8988T (cell line): ENCODE measurements at regions not wholly inside any gene's neighbourhood (a gene's known extent, or its start where the extent isn't known, plus 50 kb on each side); places are given as distances from the start of the nearest gene placed in this dataset.

Source experiments
- DNase-seq: peaks from one replicate; pipeline ENCODE4 v3.0.0; 2011

DNA sequence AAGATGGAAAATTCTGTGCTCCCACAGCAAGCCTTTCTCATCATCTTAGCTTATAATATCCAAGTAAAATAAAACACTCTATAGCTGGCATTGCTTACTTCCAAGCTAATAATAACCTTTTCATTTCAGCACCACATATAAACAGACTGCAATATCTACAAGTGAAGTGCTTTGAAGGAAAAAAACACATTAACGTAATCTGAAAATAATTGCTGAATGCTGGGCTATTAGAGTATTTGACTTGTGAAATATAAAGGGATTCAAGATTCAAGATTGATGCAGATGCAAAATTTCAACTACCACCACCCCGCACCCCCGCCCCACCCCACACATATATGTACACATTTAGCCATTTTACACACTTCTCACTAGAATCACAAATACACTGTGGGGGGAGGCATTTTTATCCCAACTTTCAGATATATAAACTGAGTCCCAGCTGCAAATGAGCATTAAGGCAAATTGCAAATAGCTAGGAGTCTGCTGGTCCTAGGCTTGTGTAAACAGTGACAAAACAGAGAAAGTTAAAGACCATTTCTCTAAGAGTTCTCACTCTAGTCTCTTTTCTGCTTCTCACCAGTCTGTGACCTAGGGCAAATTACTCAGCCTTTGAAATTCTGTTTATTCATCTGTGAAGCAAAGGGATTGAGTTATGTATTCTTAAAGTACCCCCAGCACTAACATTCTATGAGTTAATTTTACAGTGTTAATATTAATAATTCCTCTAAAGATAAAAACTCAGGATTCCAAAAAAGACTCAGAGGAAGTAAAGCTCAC is 489.4 kb downstream of the PRELID2 start:
- DNase-seq: no peak

DNA sequence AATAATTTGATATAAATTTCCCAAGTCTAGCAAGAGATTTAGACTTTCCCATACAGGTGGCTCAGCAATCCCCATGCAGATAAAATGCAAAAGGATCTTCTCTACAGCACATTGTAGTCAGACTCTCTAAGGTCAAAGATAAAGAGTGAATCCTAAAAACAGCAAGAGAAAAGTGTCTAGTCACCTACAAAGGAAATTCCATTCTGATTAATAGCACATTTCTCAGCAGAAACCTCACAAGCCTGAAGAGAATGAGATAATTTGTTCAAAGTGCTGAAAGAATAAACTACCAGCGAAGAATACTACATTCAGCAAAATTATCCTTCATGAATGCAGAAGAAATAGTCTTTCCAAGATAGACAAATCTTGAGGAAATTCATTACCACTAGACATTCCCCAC is 493.3 kb downstream of the PRELID2 start:
- no peak for DNase-seq

DNA sequence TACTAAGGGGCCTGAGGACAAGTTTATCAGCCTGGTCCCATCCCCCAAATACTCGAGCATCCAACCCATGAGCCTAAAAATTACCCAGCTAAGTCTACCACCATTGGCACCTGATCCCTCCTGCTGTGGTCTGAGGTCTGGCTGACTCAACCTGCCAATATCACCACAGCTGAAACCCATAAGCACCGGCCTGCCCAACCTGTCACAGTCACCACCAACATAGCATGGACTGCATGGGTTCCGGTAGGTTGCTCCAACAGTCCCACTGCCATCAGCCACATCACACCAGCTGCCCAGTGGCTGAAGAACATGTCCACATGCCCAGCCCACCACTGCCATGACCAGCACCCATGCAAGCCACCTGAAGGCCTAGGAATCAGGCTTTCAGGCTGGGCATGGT is 495.0 kb downstream of the PRELID2 start:
- no peak for DNase-seq

DNA sequence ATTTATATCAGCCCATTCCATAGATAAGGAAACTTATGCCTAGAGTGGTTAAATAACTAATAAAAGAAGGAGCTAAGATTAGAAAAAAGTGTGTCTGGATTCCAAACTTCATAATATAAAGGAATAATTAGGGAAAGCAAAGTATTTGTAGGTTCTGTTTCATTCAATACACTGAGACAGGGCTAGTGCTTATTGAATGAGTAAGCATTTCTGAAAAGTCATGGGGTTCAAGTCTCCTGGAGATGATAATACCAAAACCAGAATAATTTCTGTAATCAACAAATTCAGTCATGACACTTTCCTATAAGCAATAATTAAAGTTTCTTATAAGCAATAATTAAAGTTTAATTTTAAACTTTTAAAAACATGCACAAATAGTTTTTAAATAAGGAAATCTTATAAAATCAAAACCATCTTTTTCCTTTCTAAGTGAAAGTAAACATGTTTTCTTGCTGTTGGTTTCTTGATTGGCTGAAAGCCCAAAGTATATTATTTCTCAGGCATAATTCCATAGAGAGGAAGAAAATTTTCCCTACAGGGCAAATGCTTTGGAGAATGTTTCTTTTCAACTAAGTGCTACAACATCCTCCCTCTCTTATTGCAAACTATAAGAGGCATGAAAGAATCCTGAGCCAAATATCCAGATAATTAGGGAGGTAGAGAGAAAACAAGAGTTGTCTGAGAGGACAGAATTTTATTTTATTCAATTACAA is 510.2 kb downstream of the PRELID2 start:
- DNase-seq: no peak

GRCh38 chr5:145324101-145324500 is 511.0 kb downstream of the PRELID2 start:
- DNase-seq: no peak

GRCh38 chr5:145316282-145316681 is 518.9 kb downstream of the PRELID2 start:
- no peak for DNase-seq

GRCh38 chr5:145307866-145308382 is 527.2 kb downstream of the PRELID2 start:
- no peak for DNase-seq

DNA sequence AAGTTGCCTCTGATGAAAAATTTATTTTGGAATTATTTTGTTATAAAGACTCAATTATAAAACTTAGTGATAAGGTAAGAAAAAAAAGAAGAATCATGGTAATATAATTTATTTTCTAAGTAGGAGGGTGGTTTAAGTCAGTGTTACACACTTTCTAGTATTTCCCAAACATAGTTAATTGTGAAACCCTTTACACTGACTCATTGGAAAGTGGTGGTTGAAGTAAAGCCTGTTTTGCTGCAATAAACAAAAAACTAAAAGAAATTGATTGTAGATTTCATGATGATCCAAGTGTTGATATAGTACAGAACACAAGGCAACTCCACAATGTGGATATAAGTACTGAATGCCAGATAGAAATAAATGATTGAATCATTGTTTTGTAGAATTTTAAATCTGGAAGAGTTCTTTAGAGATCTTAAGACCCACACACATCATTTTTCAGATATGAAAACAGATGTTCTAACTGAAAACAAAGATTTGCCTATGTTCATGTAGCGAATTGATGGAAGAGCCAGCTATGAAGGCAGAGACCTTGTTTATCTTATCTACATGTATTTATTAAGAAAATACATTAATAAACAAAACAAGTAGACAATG is 539.8 kb downstream of the PRELID2 start:
- DNase-seq: no peak

DNA sequence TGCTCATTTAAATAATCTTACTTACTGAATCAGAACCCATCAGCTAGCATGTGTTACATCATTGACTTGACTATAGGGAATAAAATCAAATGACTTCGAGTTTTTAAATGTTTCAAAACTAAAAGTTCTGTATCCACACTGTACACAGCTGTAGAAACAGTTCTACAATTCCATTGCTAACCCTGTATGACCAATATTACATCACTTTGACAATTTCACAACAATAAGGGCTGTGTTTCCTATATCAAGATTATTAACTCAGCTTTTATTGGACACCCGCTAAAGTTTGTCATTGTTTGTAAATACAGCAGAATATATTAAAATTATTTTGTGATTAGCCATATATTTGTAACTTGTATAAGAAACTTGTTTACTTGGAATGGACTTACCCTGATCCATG is 540.8 kb downstream of the PRELID2 start:
- no peak for DNase-seq

DNA sequence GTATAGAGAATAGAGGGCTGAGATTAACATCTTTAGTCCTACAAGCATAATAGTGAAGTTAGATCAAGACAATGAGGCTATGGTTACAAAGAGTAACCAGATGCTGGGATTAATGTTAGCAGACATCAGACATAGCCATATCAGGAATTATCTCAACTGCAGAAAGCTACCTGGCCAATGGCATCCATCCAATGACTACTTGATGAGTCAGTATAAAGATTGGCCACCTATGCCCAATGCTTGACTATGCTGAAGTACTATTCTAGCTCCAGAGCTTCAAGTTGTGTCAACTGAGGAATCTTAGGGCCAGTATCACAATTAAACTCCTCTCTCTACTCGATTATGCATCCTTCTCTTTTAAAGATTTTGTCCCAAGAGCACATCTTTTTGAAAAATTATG is 541.4 kb downstream of the PRELID2 start:
- DNase-seq: no peak

GRCh38 chr5:145292278-145292677 is 542.9 kb downstream of the PRELID2 start:
- no peak for DNase-seq

DNA sequence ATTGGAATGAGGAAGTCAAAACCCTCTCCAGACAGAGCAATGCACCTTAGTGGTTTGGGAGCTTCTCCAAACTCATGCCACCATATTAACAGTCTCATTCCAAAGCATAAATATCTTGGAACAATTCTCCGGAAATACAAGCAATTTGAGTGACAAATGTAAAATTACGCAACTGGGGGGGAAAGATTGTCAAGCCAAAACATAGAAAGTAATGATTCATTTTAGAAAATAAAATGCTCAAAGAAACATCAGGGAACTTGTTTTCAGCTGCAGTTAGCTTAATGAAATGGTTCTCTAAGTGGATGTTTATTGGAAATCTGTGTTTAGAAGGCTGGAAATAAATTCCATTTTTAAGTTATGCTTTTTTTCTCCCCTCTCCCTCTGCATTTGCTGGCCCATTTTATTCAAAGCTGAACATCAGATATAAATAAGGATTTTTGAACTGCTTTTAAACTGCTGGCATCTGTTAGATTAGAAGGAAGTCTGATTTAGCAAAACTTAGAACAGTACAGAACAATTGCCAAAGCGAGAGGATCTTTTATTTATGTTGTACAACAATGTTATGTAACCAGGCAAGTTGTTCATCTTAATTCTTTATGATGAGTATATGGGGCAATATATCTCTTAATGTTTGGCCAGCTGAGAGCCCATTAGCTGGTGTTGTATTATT is 551.9 kb downstream of the PRELID2 start:
- no peak for DNase-seq

DNA sequence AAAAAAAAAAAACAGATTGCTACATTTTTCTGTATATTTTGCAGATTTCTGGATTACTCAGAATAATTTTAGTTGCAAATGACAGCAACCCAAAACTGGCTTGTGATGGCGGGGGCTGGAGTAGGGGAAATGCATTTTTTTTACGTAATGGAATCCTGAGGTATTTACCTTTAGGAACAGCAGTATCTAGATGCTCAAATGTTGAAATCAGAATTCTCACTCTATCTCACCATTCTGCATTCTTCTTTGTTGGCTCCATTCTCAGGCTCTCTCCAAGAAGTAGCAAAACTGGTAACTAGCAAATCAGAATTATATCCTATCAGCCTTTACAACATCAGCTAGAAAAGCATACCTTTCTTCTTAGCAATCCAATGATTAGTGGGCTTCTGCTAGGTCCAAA is 554.3 kb downstream of the PRELID2 start:
- DNase-seq: no peak

GRCh38 chr5:145280214-145280613 is 554.9 kb downstream of the PRELID2 start:
- DNase-seq: no peak

DNA sequence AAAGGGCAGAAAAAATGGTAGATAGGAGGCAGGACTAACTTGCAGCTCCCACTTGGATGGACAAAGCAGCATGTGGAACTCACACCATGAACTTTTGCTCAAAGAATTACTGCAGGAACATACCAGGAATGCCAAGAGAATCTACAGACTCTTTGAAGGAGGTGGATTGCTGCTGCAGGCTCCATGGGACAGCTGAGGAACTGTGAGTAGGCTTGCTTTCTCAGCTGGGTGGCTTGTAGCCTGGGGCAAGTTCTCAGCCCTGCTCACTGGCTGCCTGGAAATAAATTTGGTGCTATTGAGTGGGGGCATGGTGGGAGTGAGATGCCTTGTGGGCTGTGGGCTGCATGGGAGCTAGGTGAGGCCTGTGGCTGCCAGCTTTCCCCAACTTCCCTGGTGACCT is 574.5 kb downstream of the PRELID2 start:
- DNase-seq: no peak

DNA sequence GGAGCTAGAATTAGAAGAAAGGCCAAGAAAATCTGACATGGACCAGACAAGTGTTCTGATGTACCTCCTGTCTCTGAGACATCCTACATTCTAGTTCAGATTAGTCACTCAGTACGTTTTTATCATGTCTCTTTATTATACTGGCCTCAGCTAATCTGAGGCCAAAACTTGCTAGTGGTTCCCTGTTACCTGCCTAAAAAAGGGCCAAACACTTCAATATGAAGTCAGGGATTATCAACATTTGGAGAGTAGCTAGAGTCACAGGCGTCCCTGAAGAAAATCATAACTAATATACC is 587.4 kb downstream of the PRELID2 start:
- DNase-seq: no peak

DNA sequence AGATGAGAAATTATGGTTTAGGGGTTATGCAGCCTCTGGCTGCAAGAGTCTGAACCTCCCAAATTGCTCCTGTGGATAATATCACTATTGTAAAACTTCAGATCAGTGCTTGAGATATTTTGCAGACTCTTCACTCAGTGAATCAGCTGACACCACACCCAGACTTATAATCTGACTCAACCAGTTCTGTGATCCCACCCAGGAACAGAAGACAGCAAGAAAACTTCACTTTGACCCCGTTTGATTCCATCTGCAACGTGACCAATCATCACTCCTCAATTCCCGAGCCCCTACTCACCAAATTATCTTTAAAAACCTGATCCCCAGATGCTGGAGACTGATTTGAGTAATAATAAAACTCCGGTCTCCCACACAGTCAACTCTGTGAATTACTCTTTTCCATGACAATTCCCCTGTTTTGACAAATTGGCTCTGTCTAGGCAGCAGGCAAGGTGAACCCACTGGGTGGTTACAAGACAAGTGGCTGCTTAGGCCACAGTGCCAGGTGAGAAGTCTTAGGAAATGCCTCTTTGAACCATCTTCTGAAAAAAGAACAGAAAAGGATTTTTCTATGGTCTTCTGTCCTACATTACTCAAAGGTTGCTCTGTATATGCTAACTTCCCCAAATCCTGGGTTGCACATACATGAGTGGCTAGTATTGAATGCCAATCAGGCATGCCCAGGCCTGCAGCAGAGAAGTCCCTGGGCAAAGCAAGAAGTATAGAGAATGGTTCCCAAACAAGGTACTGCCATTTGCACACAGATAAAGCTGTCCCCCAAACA is 588.0 kb downstream of the PRELID2 start:
- no peak for DNase-seq

- no peak for DNase-seq
These were observed 588.8 kb downstream of the PRELID2 start for GRCh38 chr5:145246379-145246778.

- no peak for DNase-seq
These were observed 589.8 kb downstream of the PRELID2 start for GRCh38 chr5:145245354-145245753.

DNA sequence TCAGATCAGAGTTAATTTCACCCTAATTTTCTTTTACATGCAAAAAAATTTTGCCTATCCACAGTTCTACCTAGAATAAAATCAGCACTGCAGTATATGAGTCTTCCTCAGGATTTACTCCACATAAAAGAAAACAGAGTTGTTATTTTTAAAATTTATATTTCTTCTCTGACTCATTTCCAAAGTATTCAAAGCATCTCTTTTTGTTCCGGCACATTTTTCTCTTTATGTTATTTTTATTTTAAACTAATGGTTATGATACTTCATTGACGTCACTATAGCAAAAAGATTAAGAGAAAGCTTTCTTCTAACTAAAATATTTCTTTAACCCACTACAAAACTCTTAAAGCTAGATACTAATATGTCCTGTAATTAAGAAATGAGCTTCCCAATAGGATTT is 590.4 kb downstream of the PRELID2 start:
- DNase-seq: no peak

GRCh38 chr5:145244251-145244650 is 590.9 kb downstream of the PRELID2 start:
- no peak for DNase-seq

- DNase-seq: no peak
These were observed 592.1 kb downstream of the PRELID2 start for GRCh38 chr5:145243016-145243415.

- DNase-seq: no peak
These were observed 592.6 kb downstream of the PRELID2 start for GRCh38 chr5:145242551-145242950.
